NT2/D1 (cell line): ENCODE measurements at regions not wholly inside any gene's neighbourhood (a gene's known extent, or its start where the extent isn't known, plus 50 kb on each side); places are given as distances from the start of the nearest gene placed in this dataset.

Experiments used
- SUZ12 ChIP-seq: IDR thresholded peaks from 2 replicates; pipeline ENCODE4 v1.6.1; 2011; ENCODE audit not compliant: insufficient read length, insufficient read depth; ENCODE audit errors: extremely low read depth
- YY1 ChIP-seq: IDR thresholded peaks from 2 replicates; pipeline ENCODE4 v1.6.1; 2011; ENCODE audit not compliant: insufficient read length, insufficient read depth

GRCh38 chr11:92316106-92316809 lies 91.6 kb downstream of the FAT3 start:
- no peak for TF ChIP-seq YY1
- TF ChIP-seq SUZ12: no peak
